IMR-90 (cell line): ENCODE measurements at regions not wholly inside any gene's neighbourhood (a gene's known extent, or its start where the extent isn't known, plus 50 kb on each side); places are given as distances from the start of the nearest gene placed in this dataset.

Source experiments
- ATAC-seq: fragments of 200-7000 bp; cut with Tn5 transposase; 2 replicates; pipeline ENCODE4 v1.9.1; 2020; ENCODE audit warnings: low read depth, mild to moderate bottlenecking, moderate library complexity
- BruUV-seq: library from RNA; stranded (reverse); fragments of 400-500 nt; replicated peaks from 2 replicates; lab custom pipeline; 2021; lab: Mats Ljungman, UMichigan
- CTCF ChIA-PET: fragments of 300-600 bp; formaldehyde crosslinking; extraction: SDS; loops from one replicate; lab custom pipeline; 2021; ENCODE audit warnings: antibody characterized with exemption; lab: Yijun Ruan, JAX
- POLR2A ChIA-PET: fragments of 300-600 bp; sonication (Branson Sonifier 250); formaldehyde crosslinking; loops from one replicate; lab custom pipeline; 2022; ENCODE audit warnings: antibody characterized with exemption; ENCODE audit not compliant: unreplicated experiment; lab: Charles Lee
- DNase-seq: peaks from one replicate; pipeline ENCODE4 v3.0.0; 2013
- H2AFZ ChIP-seq: replicated peaks from 2 replicates; pipeline ENCODE3; 2013; ENCODE audit warnings: low read length, mild to moderate bottlenecking; ENCODE audit not compliant: poor library complexity
- H2AK5ac ChIP-seq: 2 replicates; pipeline ENCODE4 v1.6.1; 2013; ENCODE audit warnings: low read depth, low read length, inconsistent platforms
- H2AK9ac ChIP-seq: replicated peaks from 2 replicates; pipeline ENCODE3; 2013; ENCODE audit warnings: mild to moderate bottlenecking, low read depth, low read length, moderate library complexity; ENCODE audit not compliant: poor library complexity
- H2BK120ac ChIP-seq: 2 replicates; pipeline ENCODE4 v1.6.1; 2013; ENCODE audit warnings: low read depth, low read length, inconsistent platforms
- H2BK15ac ChIP-seq: 3 replicates; pipeline ENCODE4 v1.6.1; 2013; ENCODE audit warnings: low read depth, low read length, inconsistent platforms
- H2BK20ac ChIP-seq: 2 replicates; pipeline ENCODE4 v1.6.1; 2013; ENCODE audit warnings: low read depth, mild to moderate bottlenecking, inconsistent platforms, low read length, moderate library complexity
- H2BK5ac ChIP-seq: 2 replicates; pipeline ENCODE4 v1.6.1; 2013; ENCODE audit warnings: mild to moderate bottlenecking, low read depth, low read length, inconsistent platforms; ENCODE audit not compliant: poor library complexity, severe bottlenecking
- H3K14ac ChIP-seq: replicated peaks from 2 replicates; pipeline ENCODE4 v1.6.1; 2013; ENCODE audit warnings: low read depth, low read length, inconsistent platforms
- H3K18ac ChIP-seq: 2 replicates; pipeline ENCODE4 v1.6.1; 2013; ENCODE audit warnings: low read depth, low read length, control low read depth
- H3K23ac ChIP-seq: 2 replicates; pipeline ENCODE4 v1.6.1; 2013; ENCODE audit warnings: low read depth, low read length, inconsistent platforms
- H3K27ac ChIP-seq: 2 replicates; pipeline ENCODE4 v1.5.1; 2013; ENCODE audit warnings: mild to moderate bottlenecking, control low read depth, low read length; ENCODE audit not compliant: insufficient read depth
- H3K27me3 ChIP-seq: 2 replicates; pipeline ENCODE4 v1.6.1; 2013; ENCODE audit warnings: low read length; ENCODE audit not compliant: control insufficient read depth, insufficient read depth
- H3K36me3 ChIP-seq: 2 replicates; pipeline ENCODE4 v1.6.1; 2013; ENCODE audit warnings: low read length, mixed read lengths; ENCODE audit not compliant: control insufficient read depth, insufficient read depth
- H3K4ac ChIP-seq: 2 replicates; pipeline ENCODE4 v1.6.1; 2013; ENCODE audit warnings: low read depth, low read length, inconsistent platforms
- H3K4me1 ChIP-seq: 2 replicates; pipeline ENCODE4 v1.6.1; 2013; ENCODE audit warnings: low read length, mixed read lengths; ENCODE audit not compliant: control insufficient read depth, insufficient read depth
- H3K4me2 ChIP-seq: 2 replicates; pipeline ENCODE4 v1.6.1; 2013; ENCODE audit warnings: low read depth, mild to moderate bottlenecking, control low read depth, low read length, moderate library complexity
- H3K4me3 ChIP-seq: 2 replicates; pipeline ENCODE4 v1.5.1; 2013; ENCODE audit warnings: low read depth, mild to moderate bottlenecking, control low read depth, low read length, moderate library complexity; ENCODE audit not compliant: insufficient read depth
- H3K56ac ChIP-seq: 2 replicates; pipeline ENCODE4 v1.6.1; 2013; ENCODE audit warnings: low read length, inconsistent platforms; ENCODE audit not compliant: insufficient read depth; ENCODE audit errors: extremely low read depth
- H3K79me1 ChIP-seq, 2 experiments: 2 replicates each; pipeline ENCODE4 v1.6.1; 2013; ENCODE audit warnings: low read length in 2 of 2, inconsistent platforms in 1 of 2, low read depth in 1 of 2
- H3K9ac ChIP-seq: 2 replicates; pipeline ENCODE4 v1.6.1; 2013; ENCODE audit warnings: low read depth, low read length, control low read depth
- H3K9me1 ChIP-seq: 2 replicates; pipeline ENCODE4 v1.6.1; 2013; ENCODE audit warnings: low read length, inconsistent platforms; ENCODE audit not compliant: insufficient read depth
- H3K9me3 ChIP-seq: 2 replicates; pipeline ENCODE4 v1.6.1; 2013; ENCODE audit warnings: low read length; ENCODE audit not compliant: control insufficient read depth, insufficient read depth
- H4K20me1 ChIP-seq: 2 replicates; pipeline ENCODE4 v1.6.1; 2013; ENCODE audit warnings: low read length, inconsistent platforms; ENCODE audit not compliant: insufficient read depth
- H4K5ac ChIP-seq: 2 replicates; pipeline ENCODE4 v1.6.1; 2013; ENCODE audit warnings: mild to moderate bottlenecking, low read depth, low read length, control low read depth
- H4K8ac ChIP-seq, 2 experiments: 2 replicates each; pipeline ENCODE4 v1.6.1; 2013; ENCODE audit warnings: low read depth in 2 of 2, low read length in 2 of 2, control low read depth in 1 of 2, inconsistent platforms in 1 of 2
- H4K91ac ChIP-seq: 2 replicates; pipeline ENCODE4 v1.6.1; 2013; ENCODE audit warnings: low read depth, low read length, inconsistent platforms; ENCODE audit not compliant: insufficient read depth
- CHD1 ChIP-seq: IDR thresholded peaks from 2 replicates; pipeline ENCODE4 v1.6.1; 2012; ENCODE audit warnings: low read depth, low read length, improper control_type of control experiment
- CTCF ChIP-seq: conservative IDR thresholded peaks from 2 replicates; pipeline ENCODE4 v1.5.1; 2012; ENCODE audit warnings: mild to moderate bottlenecking, low read depth, low read length, improper control_type of control experiment
- POLR2A ChIP-seq: IDR thresholded peaks from 2 replicates; pipeline ENCODE4 v1.6.1; 2012; ENCODE audit warnings: mild to moderate bottlenecking, low read depth, low read length
- RAD21 ChIP-seq: IDR thresholded peaks from 2 replicates; pipeline ENCODE4 v1.6.1; 2012; ENCODE audit warnings: low read length, improper control_type of control experiment
- WGBS, 2 experiments: methylation state at CpG; one replicate each; pipeline versions ENCODE4 v1.1.5 to v1.1.7; 2013; ENCODE audit warnings: missing lambda C conversion rate in 2 of 2; ENCODE audit not compliant: insufficient read length in 1 of 2; ENCODE audit errors: extremely low coverage in 2 of 2; 5-methylcytosine and 5-hydroxymethylcytosine counted together
- dilution Hi-C: fragments of 300-500 bp; cut with HindIII; formaldehyde crosslinking; loops from one replicate; pipeline ENCODE4 v1.14.3; 2018; ENCODE audit warnings: low sequenced_read_pairs; ENCODE audit not compliant: unreplicated experiment
- in situ Hi-C: fragments of 300-500 bp; cut with MboI; formaldehyde crosslinking; loops from 3 replicates; pipeline ENCODE4 v1.14.3; 2019; ENCODE audit warnings: low sequenced_read_pairs, inconsistent platforms, mixed read lengths
- intact Hi-C: fragments of 100-400 bp; cut with micrococcal nuclease; formaldehyde crosslinking; loops from 2 replicates; pipeline ENCODE4 v1.10.0; 2022

GRCh38 chr17:30600060-30600829, 123.0 kb downstream of the GOSR1 start:
- BruUV-seq = no TSS peak
- 1% methylated on average over 27 of the region's 78 CpGs; no CpG with 5 or more reads in 1 of the 2 experiments for WGBS, 2 experiments

More at GRCh38 chr17:30600060-30600829, 123.0 kb downstream of the GOSR1 start:
- Histone ChIP-seq H3K4me3 (peak overlapping the region; percentile 75), H3K9me1 (0 out of 2 replicates have a peak, but pooled peaks cover 2% of the 10 kb centered on the region), H2AK5ac (no peak overlapping the region), H3K23ac (no peak overlapping the region), H2AFZ (peak overlapping the region; percentile 100), H2BK15ac (peak overlapping the region; percentile 34; the same call in 1 of the 3 replicates), H3K56ac (peak overlapping the region; percentile 53), H3K4me1 (peaks cover 2% of the 10 kb centered on the region), H4K5ac (peak overlapping the region; percentile 85), H3K36me3 (no peaks in the 10 kb centered on the region), H3K4ac (peak overlapping the region; percentile 81), H2BK20ac (0 out of 2 replicates have a peak overlapping the region, but pooled peaks have one; percentile 39), H4K91ac (peak overlapping the region; percentile 91), H3K27ac (peak overlapping the region; percentile 92), H3K18ac (peak overlapping the region; percentile 16; the same call in 1 of the 2 replicates), H3K9me3 (no peaks in the 10 kb centered on the region), H4K8ac (peak overlapping the region; percentile 57 to 91; a peak in 3 of 4 replicates), H2BK120ac (peak overlapping the region; percentile 69; the same call in 1 of the 2 replicates), H3K4me2 (peak overlapping the region; percentile 92), H2BK5ac (peak overlapping the region; percentile 96), H3K9ac (peak overlapping the region; percentile 77), H3K79me1 (peaks cover 0 to 21% of the 10 kb centered on the region in 2 experiments), H4K20me1 (peaks cover 3% of the 10 kb centered on the region; the same call in 1 of the 2 replicates), H3K14ac (peak overlapping the region; percentile 79; the same call in 1 of the 2 replicates), H2AK9ac (peak overlapping the region; percentile 98), H3K27me3 (no peaks in the 10 kb centered on the region)
- dilution Hi-C loops = no loop called here
- intact Hi-C loops = loop anchor here (1.0 to 10.0 kb wide), 3 partner anchors 78 to 123 kb away; partner anchors contain the start of gene GOSR1
- ATAC-seq (peak; percentile 93), DNase-seq (peak; percentile 70)
- POLR2A ChIA-PET = interaction anchor here (0.6 kb wide), 1 partner anchor 80 kb away, joined by 3 read pairs; no protein-coding TSS in a partner anchor
- peak; percentile 75 for TF ChIP-seq POLR2A
- peak; percentile 50 for TF ChIP-seq CTCF
- peak; percentile 25; the same call in 1 of the 2 replicates for TF ChIP-seq RAD21
- TF ChIP-seq CHD1 = no peak
- in situ Hi-C loops = no loop called here
- CTCF ChIA-PET = interaction anchor here (0.6 kb wide), 1 partner anchor 97 kb away, joined by 3 read pairs; no protein-coding TSS in a partner anchor
